H9 (cell line): ENCODE measurements at regions not wholly inside any gene's neighbourhood (a gene's known extent, or its start where the extent isn't known, plus 50 kb on each side); places are given as distances from the start of the nearest gene placed in this dataset.

Experiments used
- DNase-seq: peaks from one replicate; pipeline ENCODE4 v3.0.0-alpha.2; 2017
- H2AFZ ChIP-seq: one replicate; pipeline ENCODE4 v1.6.1; 2013; ENCODE audit warnings: mild to moderate bottlenecking, low read length, control low read depth, moderate library complexity
- H2AK5ac ChIP-seq: 2 replicates; pipeline ENCODE4 v1.6.1; 2013; ENCODE audit warnings: low read length, control low read depth, mixed read lengths; ENCODE audit not compliant: insufficient read length
- H2BK120ac ChIP-seq: one replicate; pipeline ENCODE4 v1.6.1; 2013; ENCODE audit warnings: low read depth, mild to moderate bottlenecking, low read length, control low read depth, inconsistent platforms; ENCODE audit not compliant: poor library complexity, severe bottlenecking
- H2BK12ac ChIP-seq: 2 replicates; pipeline ENCODE4 v1.6.1; 2013; ENCODE audit warnings: low read length, control low read depth, mixed read lengths, low read depth; ENCODE audit not compliant: insufficient read length
- H2BK15ac ChIP-seq: 2 replicates; pipeline ENCODE4 v1.6.1; 2013; ENCODE audit warnings: low read depth, low read length, control low read depth
- H2BK20ac ChIP-seq: one replicate; pipeline ENCODE4 v1.6.1; 2013; ENCODE audit warnings: low read depth, mild to moderate bottlenecking, low read length, control low read depth, inconsistent platforms; ENCODE audit not compliant: poor library complexity, severe bottlenecking
- H2BK5ac ChIP-seq: 2 replicates; pipeline ENCODE4 v1.6.1; 2013; ENCODE audit warnings: low read length, control low read depth, mixed read lengths; ENCODE audit not compliant: insufficient read length
- H3K14ac ChIP-seq: 2 replicates; pipeline ENCODE4 v1.6.1; 2013; ENCODE audit warnings: low read length, control low read depth; ENCODE audit not compliant: insufficient read depth
- H3K18ac ChIP-seq: 2 replicates; pipeline ENCODE4 v1.6.1; 2013; ENCODE audit warnings: low read depth, mild to moderate bottlenecking, mixed read lengths, low read length, control low read depth; ENCODE audit not compliant: insufficient read length
- H3K23ac ChIP-seq: 2 replicates; pipeline ENCODE4 v1.6.1; 2013; ENCODE audit warnings: low read length, control low read depth, mixed read lengths, low read depth; ENCODE audit not compliant: insufficient read length
- H3K23me2 ChIP-seq: 2 replicates; pipeline ENCODE4 v1.6.1; 2013; ENCODE audit warnings: low read depth, mild to moderate bottlenecking, mixed read lengths, low read length, control low read depth; ENCODE audit not compliant: insufficient read length, poor library complexity, severe bottlenecking
- H3K27ac ChIP-seq: 2 replicates; pipeline ENCODE4 v1.5.1; 2013; ENCODE audit warnings: low read length, control low read depth, mixed read lengths, low read depth; ENCODE audit not compliant: insufficient read length
- H3K27me3 ChIP-seq: 2 replicates; pipeline ENCODE4 v1.6.1; 2013; ENCODE audit warnings: low read length, control low read depth, inconsistent platforms; ENCODE audit not compliant: insufficient read depth
- H3K4ac ChIP-seq: 2 replicates; pipeline ENCODE4 v1.6.1; 2013; ENCODE audit warnings: low read depth, mild to moderate bottlenecking, control low read depth, inconsistent platforms, low read length, moderate library complexity
- H3K4me1 ChIP-seq: 2 replicates; pipeline ENCODE4 v1.6.1; 2013; ENCODE audit warnings: low read length, control low read depth, inconsistent platforms; ENCODE audit not compliant: insufficient read depth
- H3K4me2 ChIP-seq: 2 replicates; pipeline ENCODE4 v1.6.1; 2013; ENCODE audit warnings: low read length, control low read depth, mixed read lengths; ENCODE audit not compliant: insufficient read length, insufficient read depth
- H3K56ac ChIP-seq: 2 replicates; pipeline ENCODE4 v1.6.1; 2013; ENCODE audit warnings: low read depth, mild to moderate bottlenecking, mixed read lengths, low read length, control low read depth; ENCODE audit not compliant: insufficient read length
- H3K79me1 ChIP-seq: 2 replicates; pipeline ENCODE4 v1.6.1; 2013; ENCODE audit warnings: low read depth, mild to moderate bottlenecking, moderate library complexity, low read length, control low read depth, inconsistent platforms; ENCODE audit not compliant: insufficient read depth, poor library complexity, severe bottlenecking
- H3K79me2 ChIP-seq: 2 replicates; pipeline ENCODE4 v1.6.1; 2013; ENCODE audit warnings: low read length, control low read depth, inconsistent platforms; ENCODE audit not compliant: insufficient read depth
- H3K9ac ChIP-seq: 2 replicates; pipeline ENCODE4 v1.6.1; 2013; ENCODE audit warnings: low read length, control low read depth, mixed read lengths; ENCODE audit not compliant: insufficient read length; ENCODE audit errors: extremely low read depth
- H3K9me3 ChIP-seq: one replicate; pipeline ENCODE4 v1.6.1; 2013; ENCODE audit warnings: low read depth, low read length, inconsistent platforms; ENCODE audit not compliant: control insufficient read depth
- H3T11ph ChIP-seq: one replicate; pipeline ENCODE4 v1.6.1; 2013; ENCODE audit warnings: mild to moderate bottlenecking, low read length, control low read depth, inconsistent platforms
- H4K20me1 ChIP-seq: one replicate; pipeline ENCODE4 v1.6.1; 2013; ENCODE audit not compliant: control insufficient read depth, insufficient read length, insufficient read depth
- H4K5ac ChIP-seq: 2 replicates; pipeline ENCODE4 v1.6.1; 2013; ENCODE audit warnings: low read depth, mild to moderate bottlenecking, mixed read lengths, low read length, control low read depth; ENCODE audit not compliant: insufficient read length
- H4K8ac ChIP-seq: replicated peaks from 2 replicates; pipeline ENCODE4 v1.6.1; 2013; ENCODE audit warnings: low read length, control low read depth, mixed read lengths, low read depth; ENCODE audit not compliant: insufficient read length
- H4K91ac ChIP-seq: 2 replicates; pipeline ENCODE4 v1.6.1; 2013; ENCODE audit warnings: low read depth, mild to moderate bottlenecking, moderate library complexity, mixed read lengths, low read length, control low read depth; ENCODE audit not compliant: insufficient read length
- H3K27ac Mint-ChIP-seq, 3 experiments: 2 replicates in 2 of 3; 3 replicates in 1 of 3; pipeline ENCODE4 v1.8.0; 2020 to 2021; ENCODE audit warnings: mixed read lengths in 3 of 3, mild to moderate bottlenecking in 1 of 3, moderate library complexity in 1 of 3
- H3K27me3 Mint-ChIP-seq: 2 replicates; pipeline ENCODE4 v1.8.0; 2021; ENCODE audit warnings: low read depth, mild to moderate bottlenecking, moderate library complexity, mixed read lengths
- H3K36me3 Mint-ChIP-seq, 3 experiments: 2 replicates in 2 of 3; 3 replicates in 1 of 3; pipeline ENCODE4 v1.8.0; 2020 to 2021; ENCODE audit warnings: low read depth in 3 of 3, mixed read lengths in 3 of 3; ENCODE audit not compliant: insufficient read depth in 1 of 3
- H3K4me1 Mint-ChIP-seq, 2 experiments: 2 replicates each; pipeline ENCODE4 v1.8.0; 2020; ENCODE audit warnings: mixed read lengths in 2 of 2
- H3K4me3 Mint-ChIP-seq, 2 experiments: 2 replicates in 1 of 2; 3 replicates in 1 of 2; pipeline ENCODE4 v1.8.0; 2020 to 2021; ENCODE audit warnings: mild to moderate bottlenecking in 2 of 2, mixed read lengths in 2 of 2, moderate library complexity in 1 of 2
- H3K9me3 Mint-ChIP-seq, 2 experiments: 2 replicates in 1 of 2; 3 replicates in 1 of 2; pipeline ENCODE4 v1.8.0; 2020; ENCODE audit warnings: mild to moderate bottlenecking in 2 of 2, mixed read lengths in 2 of 2, moderate library complexity in 1 of 2
- WGBS: extraction: QIAGEN DNeasy Blood & Tissue Kit; methylation state at CpG from one replicate; pipeline ENCODE4 v1.1.7; 2013; ENCODE audit warnings: missing lambda C conversion rate, low lambda C conversion rate, mixed read lengths; ENCODE audit not compliant: insufficient read length; ENCODE audit errors: extremely low coverage; 5-methylcytosine and 5-hydroxymethylcytosine counted together
- TF ChIP-seq, protein P1 (sequence below): fragments of 200-600 bp; sonication (generic); conservative IDR thresholded peaks from 3 replicates; pipeline ENCODE4 v1.8.0; 2021; ENCODE audit warnings: antibody characterized with exemption, mild to moderate bottlenecking

DNA sequence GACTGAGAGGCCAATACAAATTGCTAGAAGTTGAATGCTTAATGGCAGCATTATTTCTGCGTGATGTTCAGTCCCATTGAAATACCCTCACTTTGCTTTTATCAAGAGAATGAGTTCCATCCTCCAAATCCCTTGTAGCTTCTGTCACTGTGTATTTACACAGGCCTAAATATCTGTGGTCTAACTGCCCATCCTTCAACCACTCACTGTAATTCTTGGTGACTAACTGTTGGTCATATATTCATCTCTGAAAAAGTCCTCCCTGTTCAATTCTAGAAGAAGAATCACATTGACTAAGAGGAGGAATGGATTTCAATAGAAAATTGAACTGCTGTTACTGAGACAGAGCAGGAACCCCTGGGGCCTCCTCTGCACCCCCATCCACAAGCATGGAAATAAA is 74.2 kb upstream of the L3MBTL4 start:
- H2BK15ac ChIP-seq = no peak overlapping the region
- H3K23me2 ChIP-seq = no peaks in the 10 kb centered on the region
- no peak overlapping the region for H2BK120ac ChIP-seq
- Mint-ChIP-seq H3K27me3 (no peaks in the 10 kb centered on the region), H3K4me1 (peaks cover 40 to 41% of the 10 kb centered on the region in 2 experiments), H3K27ac (peak overlapping the region in 2 of 3 experiments; percentile 60 to 92; a peak in 1 of 7 replicates), H3K4me3 (no peak overlapping the region), H3K9me3 (no peaks in the 10 kb centered on the region; a peak in 1 of 5 replicates), H3K36me3 (no peaks in the 10 kb centered on the region)
- H3K14ac ChIP-seq = no peak overlapping the region
- H4K8ac ChIP-seq = no peak overlapping the region
- no peak overlapping the region for H4K5ac ChIP-seq
- WGBS = no CpG with 5 or more reads among the region's 1 CpG
- H3K18ac ChIP-seq = no peak overlapping the region
- H3K4me1 ChIP-seq = peaks cover 4% of the 10 kb centered on the region; the same call in 1 of the 2 replicates
- no peaks in the 10 kb centered on the region for H3K79me1 ChIP-seq
- H2BK20ac ChIP-seq = no peak overlapping the region
- H3T11ph ChIP-seq = no peak overlapping the region
- no peak overlapping the region for H3K4me2 ChIP-seq
- no peak overlapping the region for H2BK5ac ChIP-seq
- no peaks in the 10 kb centered on the region for H3K9me3 ChIP-seq
- TF ChIP-seq, protein P1, sequence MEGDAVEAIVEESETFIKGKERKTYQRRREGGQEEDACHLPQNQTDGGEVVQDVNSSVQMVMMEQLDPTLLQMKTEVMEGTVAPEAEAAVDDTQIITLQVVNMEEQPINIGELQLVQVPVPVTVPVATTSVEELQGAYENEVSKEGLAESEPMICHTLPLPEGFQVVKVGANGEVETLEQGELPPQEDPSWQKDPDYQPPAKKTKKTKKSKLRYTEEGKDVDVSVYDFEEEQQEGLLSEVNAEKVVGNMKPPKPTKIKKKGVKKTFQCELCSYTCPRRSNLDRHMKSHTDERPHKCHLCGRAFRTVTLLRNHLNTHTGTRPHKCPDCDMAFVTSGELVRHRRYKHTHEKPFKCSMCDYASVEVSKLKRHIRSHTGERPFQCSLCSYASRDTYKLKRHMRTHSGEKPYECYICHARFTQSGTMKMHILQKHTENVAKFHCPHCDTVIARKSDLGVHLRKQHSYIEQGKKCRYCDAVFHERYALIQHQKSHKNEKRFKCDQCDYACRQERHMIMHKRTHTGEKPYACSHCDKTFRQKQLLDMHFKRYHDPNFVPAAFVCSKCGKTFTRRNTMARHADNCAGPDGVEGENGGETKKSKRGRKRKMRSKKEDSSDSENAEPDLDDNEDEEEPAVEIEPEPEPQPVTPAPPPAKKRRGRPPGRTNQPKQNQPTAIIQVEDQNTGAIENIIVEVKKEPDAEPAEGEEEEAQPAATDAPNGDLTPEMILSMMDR = no peak
- no peak for DNase-seq
- no peak overlapping the region for H2AK5ac ChIP-seq
- no peak overlapping the region for H3K4ac ChIP-seq
- no peak overlapping the region for H2AFZ ChIP-seq
- no peak overlapping the region for H4K91ac ChIP-seq
- no peak overlapping the region for H3K56ac ChIP-seq
- no peaks in the 10 kb centered on the region for H4K20me1 ChIP-seq
- H3K79me2 ChIP-seq = no peaks in the 10 kb centered on the region
- H3K9ac ChIP-seq = no peak overlapping the region
- H3K23ac ChIP-seq = no peak overlapping the region
- H3K27ac ChIP-seq = no peak overlapping the region
- no peaks in the 10 kb centered on the region for H3K27me3 ChIP-seq
- no peak overlapping the region for H2BK12ac ChIP-seq
